Spleen (tissue), 11 donors: ENCODE measurements at regions not wholly inside any gene's neighbourhood (a gene's known extent, or its start where the extent isn't known, plus 50 kb on each side); places are given as distances from the start of the nearest gene placed in this dataset.
"Not testable (repeated sequence)": the region's sequence is repeated elsewhere in the genome, so short reads cannot be mapped to it uniquely, and the experiment has no call there.

Source experiments
- DNase-seq: peaks from one replicate; pipeline ENCODE4 v3.0.0-alpha.2; 2020
- H3K27ac ChIP-seq, 8 donors: fragments of 200-600 bp; sonication (generic) in 7 of 8; 1 replicate in 4 of 8; 2 replicates in 4 of 8; pipeline versions ENCODE4 v1.5.0 to v1.8.0; 2016 to 2021; ENCODE audit warnings: inconsistent platforms in 4 of 8, mild to moderate bottlenecking in 4 of 8, moderate library complexity in 1 of 8
- H3K27me3 ChIP-seq, 7 donors: fragments of 200-600 bp; sonication (generic) in 6 of 7; replicated peaks in 1 of 7; 1 replicate in 4 of 7; 2 replicates in 3 of 7; pipeline versions ENCODE4 v1.5.0 to v1.8.0; 2016 to 2021; ENCODE audit warnings: inconsistent platforms in 3 of 7, mild to moderate bottlenecking in 1 of 7
- H3K36me3 ChIP-seq, 6 donors: fragments of 200-600 bp; sonication (generic) in 5 of 6; 1 replicate in 4 of 6; 2 replicates in 2 of 6; pipeline versions ENCODE4 v1.5.0 to v1.8.0; 2016 to 2021; ENCODE audit warnings: inconsistent platforms in 2 of 6
- H3K4me1 ChIP-seq, 6 donors: fragments of 200-600 bp; sonication (generic) in 5 of 6; 1 replicate in 3 of 6; 2 replicates in 3 of 6; pipeline versions ENCODE4 v1.5.0 to v1.8.0; 2016 to 2021; ENCODE audit warnings: inconsistent platforms in 3 of 6
- H3K4me3 ChIP-seq, 8 donors: fragments of 200-600 bp; sonication (generic) in 7 of 8; 1 replicate in 4 of 8; 2 replicates in 4 of 8; pipeline versions ENCODE4 v1.5.0 to v1.8.0; 2016 to 2021; ENCODE audit warnings: inconsistent platforms in 4 of 8, mild to moderate bottlenecking in 4 of 8, moderate library complexity in 2 of 8
- H3K9me3 ChIP-seq, 8 donors: fragments of 200-600 bp; sonication (generic) in 7 of 8; 1 replicate in 4 of 8; 2 replicates in 4 of 8; pipeline versions ENCODE4 v1.5.0 to v1.8.0; 2016 to 2021; ENCODE audit warnings: inconsistent platforms in 4 of 8
- CTCF ChIP-seq, 11 experiments: fragments of 200-600 bp in 7 of 11; fragments of 450-650 bp in 4 of 11; sonication (generic) in 4 of 11; IDR thresholded peaks in 8 of 11; conservative IDR thresholded peaks in 3 of 11; 1 replicate in 7 of 11; 2 replicates in 4 of 11; pipeline versions ENCODE4 v1.4.0 to v1.8.0; 2016 to 2021; ENCODE audit warnings: antibody characterized with exemption in 11 of 11, inconsistent platforms in 4 of 11, mild to moderate bottlenecking in 1 of 11
- POLR2A ChIP-seq, 3 donors: fragments of 450-650 bp; IDR thresholded peaks; one replicate each; pipeline ENCODE4 v1.5.1; 2017; ENCODE audit warnings: antibody characterized with exemption in 3 of 3, mild to moderate bottlenecking in 1 of 3
- POLR2AphosphoS5 ChIP-seq, 3 donors: sonication (generic); formaldehyde crosslinking; IDR thresholded peaks; one replicate each; pipeline ENCODE4 v1.5.1; 2017; ENCODE audit warnings: antibody characterized with exemption in 3 of 3
- WGBS, 5 donors: extraction: QIAGEN DNeasy Blood & Tissue Kit in 3 of 5; methylation state at CpG; one replicate each; pipeline versions ENCODE4 v1.1.5 to v1.1.7; 2013 to 2018; 5-methylcytosine and 5-hydroxymethylcytosine counted together
- intact Hi-C: fragments of 100-400 bp; cut with DNase I; formaldehyde crosslinking; loops from one replicate; pipeline ENCODE4 v1.15.0; 2023; ENCODE audit warnings: low total_unique reads
- donor health status: healthy with polysubstance abuse.
- donor health status: DM: no; HTN: no; CAD: no; lungs with moderate emphysema.
- donor health status: DM: no; HTN: no; CAD: no.
- donor health status: Bipolar disorder and iron deficiency.
- donor health status: healthy.
- donor health status: DM: no; HTN: no; CAD: no.
- donor health status: DM: yes; HTN: yes; CAD: no.

GRCh38 chr4:59539401-59539800 lies 1660.7 kb upstream of the ADGRL3 start:
- DNase-seq = no peak
- TF ChIP-seq CTCF (IDR thresholded peaks at IDR 0.05 in 8 of 11, conservative IDR thresholded peaks at IDR 0.05 in 3 of 11) = no peak
- TF ChIP-seq POLR2A (IDR thresholded peaks at IDR 0.05) = no peak
- no peak for TF ChIP-seq POLR2AphosphoS5 (IDR thresholded peaks at IDR 0.05)

GRCh38 chr4:59540311-59540710 lies 1659.8 kb upstream of the ADGRL3 start:
- DNase-seq = no peak
- Histone ChIP-seq H3K36me3 (no peaks in the 10 kb centered on the region), H3K27me3 (no peaks in the 10 kb centered on the region), H3K9me3 (peaks cover 0 to 8% (median 0%) of the 10 kb centered on the region in 8 donors), H3K4me3 (no peak overlapping the region), H3K4me1 (no peaks in the 10 kb centered on the region), H3K27ac (no peak overlapping the region)
- intact Hi-C loops = no loop called here
- no peak for TF ChIP-seq POLR2AphosphoS5 (IDR thresholded peaks at IDR 0.05)
- TF ChIP-seq CTCF (IDR thresholded peaks at IDR 0.05 in 8 of 11, conservative IDR thresholded peaks at IDR 0.05 in 3 of 11) = no peak
- no peak for TF ChIP-seq POLR2A (IDR thresholded peaks at IDR 0.05)
- WGBS, 5 donors = 90 to 94% (median 91%) methylated on average over 2 of the region's 2 CpGs

More at GRCh38 chr4:59539401-59539800, 1660.7 kb upstream of the ADGRL3 start:
- Histone ChIP-seq H3K4me1 (no peaks in the 10 kb centered on the region), H3K27ac (no peak overlapping the region), H3K36me3 (no peaks in the 10 kb centered on the region), H3K4me3 (no peak overlapping the region), H3K9me3 (peaks cover 0 to 8% (median 0%) of the 10 kb centered on the region in 8 donors), H3K27me3 (no peaks in the 10 kb centered on the region)
- 89 to 98% (median 93%) methylated on average over 4 of the region's 4 CpGs for WGBS, 5 donors
- intact Hi-C loops = no loop called here

GRCh38 chr4:59553063-59553720 lies 1646.9 kb upstream of the ADGRL3 start:
- no peak for TF ChIP-seq POLR2A (IDR thresholded peaks at IDR 0.05)

GRCh38 chr4:59553721-59554091 lies 1646.4 kb upstream of the ADGRL3 start:
- no peak overlapping the region for H3K4me3 ChIP-seq

More at GRCh38 chr4:59553063-59553720, 1646.9 kb upstream of the ADGRL3 start:
- no peak for DNase-seq
- H3K36me3 ChIP-seq = no peaks in the 10 kb centered on the region
- H3K9me3 ChIP-seq = peaks cover 0 to 9% (median 0%) of the 10 kb centered on the region in 8 donors
- H3K27ac ChIP-seq = no peak overlapping the region
- H3K27me3 ChIP-seq = no peaks in the 10 kb centered on the region
- intact Hi-C loops = no loop called here
- WGBS, 5 donors = 13 to 33% (median 25%) methylated on average over 2 of the region's 2 CpGs
- no peak overlapping the region for H3K4me3 ChIP-seq
- H3K4me1 ChIP-seq = no peaks in the 10 kb centered on the region

GRCh38 chr4:59556191-59556590 lies 1643.9 kb upstream of the ADGRL3 start:
- intact Hi-C loops, H3K27ac ChIP-seq, H3K36me3 ChIP-seq, H3K27me3 ChIP-seq, H3K4me1 ChIP-seq, H3K9me3 ChIP-seq, H3K4me3 ChIP-seq, DNase-seq: not testable (repeated sequence)
- 18 to 53% (median 43%) methylated on average over 2 of the region's 2 CpGs for WGBS, 5 donors

More at GRCh38 chr4:59553721-59554091, 1646.4 kb upstream of the ADGRL3 start:
- peaks cover 0 to 4% (median 0%) of the 10 kb centered on the region in 8 donors for H3K9me3 ChIP-seq
- H3K4me1 ChIP-seq = no peaks in the 10 kb centered on the region
- intact Hi-C loops = no loop called here
- DNase-seq = no peak
- no peaks in the 10 kb centered on the region for H3K27me3 ChIP-seq
- no peak for TF ChIP-seq POLR2A (IDR thresholded peaks at IDR 0.05)
- no peak for TF ChIP-seq POLR2AphosphoS5 (IDR thresholded peaks at IDR 0.05)
- TF ChIP-seq CTCF (IDR thresholded peaks at IDR 0.05 in 8 of 11, conservative IDR thresholded peaks at IDR 0.05 in 3 of 11) = no peak
- H3K27ac ChIP-seq = no peak overlapping the region
- 20 to 33% (median 26%) methylated on average over 2 of the region's 2 CpGs for WGBS, 5 donors
- H3K36me3 ChIP-seq = no peaks in the 10 kb centered on the region

- WGBS, 5 donors = 26 to 43% (median 35%) methylated on average over 5 to 9 of the region's 9 CpGs
- H3K27ac ChIP-seq, intact Hi-C loops, H3K9me3 ChIP-seq, H3K27me3 ChIP-seq, H3K4me1 ChIP-seq, DNase-seq, H3K4me3 ChIP-seq, H3K36me3 ChIP-seq: not testable (repeated sequence)
Measured at GRCh38 chr4:59560141-59560648, 1639.9 kb upstream of the ADGRL3 start.
